Right lobe of liver (tissue), 4 donors: ENCODE measurements at regions not wholly inside any gene's neighbourhood (a gene's known extent, or its start where the extent isn't known, plus 50 kb on each side); places are given as distances from the start of the nearest gene placed in this dataset.

Experiments used
- CTCF ChIP-seq, 4 donors: fragments of 200-600 bp in 3 of 4; fragments of 450-650 bp in 1 of 4; IDR thresholded peaks; one replicate each; pipeline versions ENCODE4 v1.5.1 to v1.8.0; 2016 to 2022; ENCODE audit warnings: antibody characterized with exemption in 4 of 4, mild to moderate bottlenecking in 2 of 4
- POLR2A ChIP-seq: fragments of 450-650 bp; IDR thresholded peaks from one replicate; pipeline ENCODE4 v1.6.1; 2017; ENCODE audit warnings: antibody characterized with exemption, mild to moderate bottlenecking
- donor health status: DM: no; HTN: no; CAD: no.
- donor health status: DM: no; HTN: no; CAD: no.
- donor health status: DM: no; HTN: yes; CAD: no.

- TF ChIP-seq CTCF (IDR thresholded peaks at IDR 0.05), result no peak
- TF ChIP-seq POLR2A, result no peak
Observed at GRCh38 chr4:4594285-4594920, 52.6 kb upstream of the STX18 start.
